Fibroblast of lung (primary cell): ENCODE measurements at regions not wholly inside any gene's neighbourhood (a gene's known extent, or its start where the extent isn't known, plus 50 kb on each side); places are given as distances from the start of the nearest gene placed in this dataset.
"Not testable (repeated sequence)": the region's sequence is repeated elsewhere in the genome, so short reads cannot be mapped to it uniquely, and the experiment has no call there.

Source experiments
- EZH2 ChIP-seq: IDR thresholded peaks from 2 replicates; pipeline ENCODE4 v1.5.1; 2012; ENCODE audit warnings: low read length, control low read depth, mild to moderate bottlenecking; ENCODE audit errors: missing control alignments
- TF ChIP-seq, protein P1 (sequence below), 2 donors: IDR thresholded peaks in 1 of 2; conservative IDR thresholded peaks in 1 of 2; 1 replicate in 1 of 2; 2 replicates in 1 of 2; pipeline ENCODE4 v1.5.1; 2011 to 2012; ENCODE audit warnings: low read length in 2 of 2, control low read depth in 1 of 2, inconsistent platforms in 1 of 2, low read depth in 1 of 2, mild to moderate bottlenecking in 1 of 2

- TF ChIP-seq, protein P1, sequence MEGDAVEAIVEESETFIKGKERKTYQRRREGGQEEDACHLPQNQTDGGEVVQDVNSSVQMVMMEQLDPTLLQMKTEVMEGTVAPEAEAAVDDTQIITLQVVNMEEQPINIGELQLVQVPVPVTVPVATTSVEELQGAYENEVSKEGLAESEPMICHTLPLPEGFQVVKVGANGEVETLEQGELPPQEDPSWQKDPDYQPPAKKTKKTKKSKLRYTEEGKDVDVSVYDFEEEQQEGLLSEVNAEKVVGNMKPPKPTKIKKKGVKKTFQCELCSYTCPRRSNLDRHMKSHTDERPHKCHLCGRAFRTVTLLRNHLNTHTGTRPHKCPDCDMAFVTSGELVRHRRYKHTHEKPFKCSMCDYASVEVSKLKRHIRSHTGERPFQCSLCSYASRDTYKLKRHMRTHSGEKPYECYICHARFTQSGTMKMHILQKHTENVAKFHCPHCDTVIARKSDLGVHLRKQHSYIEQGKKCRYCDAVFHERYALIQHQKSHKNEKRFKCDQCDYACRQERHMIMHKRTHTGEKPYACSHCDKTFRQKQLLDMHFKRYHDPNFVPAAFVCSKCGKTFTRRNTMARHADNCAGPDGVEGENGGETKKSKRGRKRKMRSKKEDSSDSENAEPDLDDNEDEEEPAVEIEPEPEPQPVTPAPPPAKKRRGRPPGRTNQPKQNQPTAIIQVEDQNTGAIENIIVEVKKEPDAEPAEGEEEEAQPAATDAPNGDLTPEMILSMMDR (conservative IDR thresholded peaks at IDR 0.05 in 1 of 2, IDR thresholded peaks at IDR 0.05 in 1 of 2; ENCODE audit: low read depth in 1 of 2, low read length in 2 of 2): not testable (repeated sequence)
- TF ChIP-seq EZH2: not testable (repeated sequence)
Observed at GRCh38 chr1:149644818-149645217, 61.2 kb downstream of the PPIAL4C start.
